Central memory CD8-positive, alpha-beta T cell (primary cell): ENCODE measurements at regions not wholly inside any gene's neighbourhood (a gene's known extent, or its start where the extent isn't known, plus 50 kb on each side); places are given as distances from the start of the nearest gene placed in this dataset.

Experiments used
- ATAC-seq: fragments of 150-1000 bp; cut with Tn5 transposase; replicated peaks from 2 replicates; pipeline ENCODE4 v1.10.0; 2022; ENCODE audit warnings: mild to moderate bottlenecking, moderate FRiP score, moderate number of reproducible peaks; ENCODE audit not compliant: poor library complexity, severe bottlenecking; ENCODE audit errors: extremely low read depth
- DNase-seq, 2 donors: peaks; one replicate each; pipeline ENCODE4 v3.0.0; 2021; ENCODE audit warnings: low spot score in 2 of 2
- H3K27ac Mint-ChIP-seq: one replicate; pipeline ENCODE4 v1.8.0; 2022; ENCODE audit warnings: low read depth, mild to moderate bottlenecking, moderate library complexity, mixed read lengths
- H3K27me3 Mint-ChIP-seq: one replicate; pipeline ENCODE4 v1.8.0; 2022; ENCODE audit warnings: mixed read lengths
- H3K36me3 Mint-ChIP-seq: one replicate; pipeline ENCODE4 v1.8.0; 2022; ENCODE audit warnings: mild to moderate bottlenecking, moderate library complexity, mixed read lengths; ENCODE audit not compliant: insufficient read depth
- H3K4me1 Mint-ChIP-seq: one replicate; pipeline ENCODE4 v1.8.0; 2022; ENCODE audit warnings: mixed read lengths
- H3K4me3 Mint-ChIP-seq: one replicate; pipeline ENCODE4 v1.8.0; 2022; ENCODE audit warnings: mild to moderate bottlenecking, moderate library complexity, mixed read lengths
- H3K9me3 Mint-ChIP-seq: one replicate; pipeline ENCODE4 v1.8.0; 2022; ENCODE audit warnings: mixed read lengths

DNA sequence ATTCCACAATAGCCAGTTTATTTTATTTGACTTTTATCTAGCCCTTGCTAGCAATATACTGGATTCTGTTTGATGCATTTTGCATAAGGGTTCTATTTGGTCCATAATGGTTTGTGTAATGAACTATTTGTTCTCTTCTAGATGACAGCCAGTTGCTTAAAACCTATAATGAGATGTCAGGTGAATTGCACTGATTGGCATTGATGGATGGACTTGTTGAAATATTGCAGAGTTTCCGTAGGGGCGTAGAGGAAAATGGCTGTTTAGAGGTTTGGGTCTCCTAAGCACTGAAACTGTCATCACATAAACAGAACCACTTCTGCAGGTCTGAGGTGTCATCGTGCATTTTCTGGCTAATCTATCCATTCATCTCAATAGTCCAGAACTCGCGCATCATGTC, 124.9 kb upstream of the HDAC9 start:
- no peak for DNase-seq
- H3K36me3 Mint-ChIP-seq = no peaks in the 10 kb centered on the region
- no peaks in the 10 kb centered on the region for H3K9me3 Mint-ChIP-seq
- no peak overlapping the region for H3K4me3 Mint-ChIP-seq
- ATAC-seq = no peak
- no peak overlapping the region for H3K27ac Mint-ChIP-seq
- H3K27me3 Mint-ChIP-seq = no peaks in the 10 kb centered on the region
- H3K4me1 Mint-ChIP-seq = no peaks in the 10 kb centered on the region

DNA sequence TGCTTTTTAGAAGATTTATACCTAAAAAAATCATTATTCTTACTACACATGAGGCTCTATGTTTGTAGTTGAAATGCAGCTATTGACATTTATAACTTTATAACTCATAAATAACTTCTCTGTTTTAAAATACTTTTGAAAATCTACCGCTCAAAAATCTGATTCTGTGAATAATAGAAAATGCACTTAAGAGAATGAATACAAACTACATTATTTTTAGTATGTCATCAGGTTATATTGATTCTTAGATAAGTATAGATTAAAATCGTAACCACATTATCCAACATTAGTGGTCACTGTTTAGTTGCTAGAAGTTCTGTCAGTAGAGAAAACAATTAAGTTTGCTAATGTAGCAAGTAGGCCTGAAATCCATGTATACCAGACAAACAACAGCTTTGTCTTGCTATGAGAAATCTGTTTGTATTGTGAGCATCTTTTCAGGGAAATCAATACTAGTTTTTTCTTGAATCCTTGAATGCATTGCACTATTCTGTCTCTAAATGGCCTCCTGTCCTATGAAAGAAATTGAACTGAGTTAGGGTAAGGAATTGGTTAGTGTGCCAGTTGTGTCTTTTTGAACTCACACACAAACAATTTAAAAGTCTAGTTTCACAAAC, 116.5 kb upstream of the HDAC9 start:
- H3K4me3 Mint-ChIP-seq = no peak overlapping the region
- H3K27ac Mint-ChIP-seq = no peak overlapping the region
- no peaks in the 10 kb centered on the region for H3K27me3 Mint-ChIP-seq
- no peaks in the 10 kb centered on the region for H3K36me3 Mint-ChIP-seq
- no peak for ATAC-seq
- no peak for DNase-seq
- H3K9me3 Mint-ChIP-seq = no peaks in the 10 kb centered on the region
- H3K4me1 Mint-ChIP-seq = no peaks in the 10 kb centered on the region

DNA sequence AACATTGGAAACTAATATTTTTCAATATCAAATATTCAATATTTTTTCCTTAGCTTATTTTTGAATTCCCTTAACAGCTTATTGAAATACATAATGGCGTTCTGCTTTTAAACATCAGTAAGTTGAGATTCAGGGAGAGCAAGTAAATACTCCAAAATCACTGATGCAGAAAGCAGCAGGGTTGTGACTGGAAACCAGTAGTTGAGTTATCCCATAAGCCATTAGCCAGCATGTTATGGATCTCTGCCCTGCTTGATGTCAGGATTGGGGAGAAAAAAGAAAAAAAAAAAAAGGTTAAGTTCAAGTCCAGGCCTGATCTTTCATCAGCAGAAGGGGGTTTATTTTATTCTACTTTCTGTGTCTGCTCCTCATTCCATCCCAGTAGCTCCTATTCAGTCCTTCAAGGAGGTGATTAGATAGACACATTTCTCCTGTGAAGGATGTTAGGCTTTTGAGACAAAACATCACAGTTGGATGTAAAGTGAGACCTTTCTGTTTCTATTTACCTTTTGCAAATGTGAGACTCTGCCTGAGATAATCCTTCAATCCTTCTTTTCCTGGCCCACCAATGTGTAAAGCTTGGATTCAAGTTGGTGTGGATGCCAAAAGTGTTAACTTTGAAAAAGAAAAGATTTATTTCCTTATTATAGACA, 110.9 kb upstream of the HDAC9 start:
- Mint-ChIP-seq H3K9me3 (no peaks in the 10 kb centered on the region), H3K27ac (no peak overlapping the region), H3K27me3 (no peaks in the 10 kb centered on the region), H3K4me3 (no peak overlapping the region), H3K4me1 (peaks cover 5% of the 10 kb centered on the region), H3K36me3 (no peaks in the 10 kb centered on the region)
- DNase-seq = no peak
- ATAC-seq = no peak

DNA sequence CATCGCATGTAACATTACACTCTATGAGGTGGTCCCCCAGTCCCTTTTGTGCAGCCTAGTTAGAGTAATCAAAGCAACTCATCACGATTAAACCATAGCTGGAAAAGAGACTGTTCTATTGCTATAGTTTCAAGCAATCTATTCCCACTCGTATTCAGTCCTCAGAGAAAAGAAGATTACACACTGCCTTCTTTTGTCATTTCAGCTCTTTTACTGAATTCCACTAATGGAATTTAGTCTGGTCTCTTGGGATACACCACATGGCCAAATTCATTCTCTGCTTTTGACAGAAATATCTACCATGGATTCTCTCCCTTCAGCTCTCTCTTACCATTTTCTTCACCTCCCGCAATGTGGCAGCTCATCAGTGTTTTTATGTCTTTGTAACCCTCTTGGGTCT, 108.9 kb upstream of the HDAC9 start:
- H3K4me1 Mint-ChIP-seq = peaks cover 5% of the 10 kb centered on the region
- H3K36me3 Mint-ChIP-seq = no peaks in the 10 kb centered on the region
- ATAC-seq (no peak), DNase-seq (no peak)
- no peak overlapping the region for H3K27ac Mint-ChIP-seq
- no peaks in the 10 kb centered on the region for H3K9me3 Mint-ChIP-seq
- no peaks in the 10 kb centered on the region for H3K27me3 Mint-ChIP-seq
- H3K4me3 Mint-ChIP-seq = no peak overlapping the region

DNA sequence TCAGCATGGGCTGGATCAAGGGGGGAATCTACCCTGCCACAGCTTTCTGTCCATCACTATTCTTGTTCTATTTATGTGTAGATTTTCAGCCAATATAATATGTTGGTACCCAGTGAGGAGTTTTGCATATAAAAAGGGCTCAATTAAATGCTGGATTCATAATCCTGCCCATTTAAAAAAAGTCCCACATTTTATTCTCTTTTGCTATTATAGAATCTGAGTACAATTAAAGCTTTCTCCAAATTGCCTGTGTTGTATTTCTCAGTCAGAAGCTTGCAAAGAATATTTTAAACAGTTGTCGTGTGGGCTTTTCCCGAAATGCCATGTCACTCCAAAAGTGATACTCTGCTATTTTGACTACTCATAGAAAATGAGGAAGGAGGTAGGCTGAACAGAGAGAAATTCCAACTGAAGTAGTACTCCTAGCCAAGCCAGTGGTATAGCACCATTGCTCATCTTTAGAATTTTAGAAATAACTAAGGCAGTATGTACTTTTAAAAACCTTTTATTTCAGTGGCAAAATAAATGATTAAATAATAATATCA, 108.3 kb upstream of the HDAC9 start:
- no peak for DNase-seq
- Mint-ChIP-seq H3K4me1 (peaks cover 5% of the 10 kb centered on the region), H3K27ac (no peak overlapping the region), H3K27me3 (no peaks in the 10 kb centered on the region), H3K36me3 (no peaks in the 10 kb centered on the region), H3K4me3 (no peak overlapping the region), H3K9me3 (no peaks in the 10 kb centered on the region)
- ATAC-seq = no peak

DNA sequence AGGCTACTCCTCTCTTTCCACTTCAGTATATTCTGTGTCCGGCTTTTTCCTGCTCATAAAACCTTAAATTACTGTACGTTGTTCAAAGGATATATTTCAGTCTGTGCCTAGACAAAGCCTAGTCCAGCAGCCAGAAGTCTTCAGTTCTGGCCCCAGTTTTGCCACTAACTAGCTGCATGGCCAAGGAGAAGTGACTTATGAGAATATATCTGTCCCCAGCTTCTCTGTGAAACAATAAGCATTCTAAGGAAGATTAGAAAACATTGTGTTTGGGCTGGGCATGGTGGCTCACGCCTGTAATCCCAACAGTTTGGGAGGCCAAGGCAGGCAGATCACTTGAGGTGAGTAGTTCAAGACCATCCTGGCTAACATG, 105.0 kb upstream of the HDAC9 start:
- H3K27ac Mint-ChIP-seq = no peak overlapping the region
- ATAC-seq = no peak
- H3K9me3 Mint-ChIP-seq = no peaks in the 10 kb centered on the region
- peaks cover 5% of the 10 kb centered on the region for H3K4me1 Mint-ChIP-seq
- H3K27me3 Mint-ChIP-seq = no peaks in the 10 kb centered on the region
- H3K4me3 Mint-ChIP-seq = no peak overlapping the region
- H3K36me3 Mint-ChIP-seq = peaks cover 1% of the 10 kb centered on the region
- DNase-seq = no peak

DNA sequence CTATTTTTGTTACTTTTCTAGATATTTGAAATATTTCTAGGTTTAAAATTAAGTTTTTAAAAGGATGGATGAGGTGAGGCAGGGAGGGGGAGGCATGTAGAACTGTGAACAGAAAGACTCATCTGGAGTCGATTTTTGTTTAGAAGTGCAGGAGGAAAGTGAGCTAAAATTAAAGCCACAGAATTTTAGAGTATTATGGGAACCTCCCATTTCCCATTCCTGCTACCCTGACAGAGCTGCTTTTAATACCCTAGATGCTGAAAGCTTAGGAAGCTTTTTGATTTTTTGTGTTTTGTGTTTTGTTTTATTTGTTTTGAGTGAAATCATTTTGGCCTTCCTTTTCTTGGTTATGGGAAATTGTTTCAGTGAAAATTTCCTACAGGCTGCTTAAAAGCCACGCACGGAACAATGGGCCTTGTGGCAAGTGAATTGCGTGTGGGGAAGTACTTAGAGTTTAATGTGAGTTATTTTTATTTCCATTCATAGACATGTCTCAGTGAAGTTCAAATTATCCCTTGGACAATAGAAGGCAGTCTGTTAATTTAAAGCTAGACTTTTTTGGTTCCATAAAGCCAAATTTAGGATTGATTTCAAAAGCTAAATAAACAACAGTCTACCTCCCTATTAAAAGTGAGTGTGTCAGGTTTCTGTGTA, 102.0 kb upstream of the HDAC9 start:
- no peak for ATAC-seq
- H3K27me3 Mint-ChIP-seq = no peaks in the 10 kb centered on the region
- H3K9me3 Mint-ChIP-seq = no peaks in the 10 kb centered on the region
- no peak for DNase-seq
- no peak overlapping the region for H3K27ac Mint-ChIP-seq
- peaks cover 1% of the 10 kb centered on the region for H3K36me3 Mint-ChIP-seq
- H3K4me3 Mint-ChIP-seq = no peak overlapping the region
- H3K4me1 Mint-ChIP-seq = peaks cover 5% of the 10 kb centered on the region

DNA sequence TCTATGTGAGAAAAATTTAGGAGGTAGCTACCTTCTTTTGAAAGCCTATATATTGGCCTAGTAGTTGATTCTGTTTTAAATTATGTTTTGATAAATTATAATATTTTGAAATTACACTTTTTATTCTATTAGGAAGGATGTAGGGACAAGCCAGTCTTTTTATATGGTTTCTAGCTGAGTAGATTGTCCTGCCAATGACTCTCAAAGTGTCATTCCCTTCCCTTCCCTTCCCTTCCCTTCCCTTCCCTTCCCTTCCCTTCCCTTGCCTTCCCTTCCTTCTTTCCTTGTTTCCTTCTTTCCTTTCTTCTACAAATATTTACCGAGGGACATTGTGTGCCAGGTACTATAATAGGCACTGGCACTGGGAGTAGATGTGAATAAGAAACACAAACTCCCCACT, 99.7 kb upstream of the HDAC9 start:
- DNase-seq (no peak), ATAC-seq (no peak)
- H3K27ac Mint-ChIP-seq = no peak overlapping the region
- peaks cover 1% of the 10 kb centered on the region for H3K36me3 Mint-ChIP-seq
- H3K9me3 Mint-ChIP-seq = no peaks in the 10 kb centered on the region
- H3K27me3 Mint-ChIP-seq = no peaks in the 10 kb centered on the region
- H3K4me3 Mint-ChIP-seq = no peak overlapping the region
- H3K4me1 Mint-ChIP-seq = no peaks in the 10 kb centered on the region

DNA sequence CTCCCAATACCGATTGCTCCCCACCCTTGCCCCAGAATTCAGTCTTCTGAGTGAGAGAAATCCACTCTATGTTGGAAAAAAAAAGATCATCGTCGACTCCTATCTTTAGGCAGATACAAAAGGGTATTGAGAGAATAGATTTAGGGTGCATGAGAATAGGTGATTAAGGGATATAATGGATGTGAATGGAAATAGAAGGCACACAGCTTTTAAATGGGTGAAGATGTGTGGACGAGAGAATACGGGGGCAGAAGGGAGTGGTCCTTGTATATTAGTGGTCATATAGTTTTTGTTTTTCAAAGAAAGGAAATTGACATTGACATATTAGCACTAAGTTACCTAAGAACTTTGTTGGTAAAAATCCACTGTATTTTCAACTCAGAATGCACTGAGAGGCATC, 98.6 kb upstream of the HDAC9 start:
- H3K9me3 Mint-ChIP-seq = no peaks in the 10 kb centered on the region
- ATAC-seq (no peak), DNase-seq (no peak)
- peaks cover 1% of the 10 kb centered on the region for H3K36me3 Mint-ChIP-seq
- H3K27ac Mint-ChIP-seq = no peak overlapping the region
- no peak overlapping the region for H3K4me3 Mint-ChIP-seq
- H3K4me1 Mint-ChIP-seq = no peaks in the 10 kb centered on the region
- H3K27me3 Mint-ChIP-seq = no peaks in the 10 kb centered on the region

DNA sequence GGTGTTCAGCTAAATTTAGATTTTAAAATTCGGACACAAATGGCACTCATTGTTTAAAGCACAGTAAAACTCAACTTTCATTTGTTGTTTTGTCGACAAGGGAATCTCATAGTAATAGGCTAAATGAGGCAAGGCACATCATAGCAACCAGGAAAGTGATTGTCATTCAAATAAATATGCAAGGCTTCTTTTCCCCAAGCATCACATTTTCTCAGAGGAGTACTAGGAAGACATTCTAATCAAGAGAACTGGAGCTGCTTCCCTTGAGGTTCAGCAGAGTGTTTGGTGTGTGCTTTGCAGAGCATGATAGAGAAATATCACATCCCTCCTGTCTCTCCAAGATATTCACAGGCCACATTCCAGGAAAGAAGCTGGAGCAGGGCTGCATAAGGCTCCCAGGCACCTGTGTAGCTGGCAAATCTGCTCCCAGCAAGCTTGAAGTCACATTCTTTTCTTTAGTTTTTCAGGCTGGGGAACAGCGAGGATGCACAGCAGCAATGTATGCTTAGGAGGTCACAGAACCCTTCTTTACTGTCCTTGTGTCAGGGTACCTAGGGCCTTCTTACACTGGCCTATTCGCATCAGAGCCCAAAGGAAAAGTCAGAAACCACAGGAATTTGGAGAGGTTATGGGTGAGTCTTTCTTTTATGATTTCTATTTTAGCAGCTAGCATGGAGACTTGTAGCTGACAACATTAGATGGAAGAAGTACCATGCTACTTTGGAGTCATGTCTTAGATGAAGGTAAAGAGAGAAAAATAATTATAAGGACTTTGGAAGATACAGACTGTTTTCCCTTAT, 95.9 kb upstream of the HDAC9 start:
- no peak for DNase-seq
- Mint-ChIP-seq H3K9me3 (no peaks in the 10 kb centered on the region), H3K27ac (no peak overlapping the region), H3K36me3 (no peaks in the 10 kb centered on the region), H3K27me3 (no peaks in the 10 kb centered on the region), H3K4me1 (no peaks in the 10 kb centered on the region), H3K4me3 (no peak overlapping the region)
- ATAC-seq = no peak

DNA sequence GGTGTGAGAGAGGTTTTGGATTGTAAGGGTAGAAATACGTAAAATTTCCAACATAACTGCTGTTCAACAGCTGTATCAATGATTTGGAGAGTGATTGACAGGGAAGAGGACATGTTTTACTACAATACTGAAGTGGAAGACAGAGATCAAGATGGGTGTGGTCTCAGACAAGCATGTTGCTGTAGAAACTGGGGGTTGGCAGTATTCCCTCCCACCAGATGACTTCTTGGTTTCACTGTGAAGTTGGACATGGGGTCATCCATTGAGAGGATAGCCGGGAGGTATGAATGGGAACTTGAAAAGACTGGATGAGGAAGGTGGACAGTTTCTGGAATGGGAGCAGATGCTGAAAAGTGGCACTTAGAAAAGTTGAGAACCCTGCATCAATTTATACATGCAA, 95.3 kb upstream of the HDAC9 start:
- Mint-ChIP-seq H3K27me3 (no peaks in the 10 kb centered on the region), H3K36me3 (no peaks in the 10 kb centered on the region), H3K4me3 (no peak overlapping the region), H3K27ac (no peak overlapping the region), H3K9me3 (no peaks in the 10 kb centered on the region), H3K4me1 (peaks cover 5% of the 10 kb centered on the region)
- DNase-seq (no peak), ATAC-seq (no peak)

DNA sequence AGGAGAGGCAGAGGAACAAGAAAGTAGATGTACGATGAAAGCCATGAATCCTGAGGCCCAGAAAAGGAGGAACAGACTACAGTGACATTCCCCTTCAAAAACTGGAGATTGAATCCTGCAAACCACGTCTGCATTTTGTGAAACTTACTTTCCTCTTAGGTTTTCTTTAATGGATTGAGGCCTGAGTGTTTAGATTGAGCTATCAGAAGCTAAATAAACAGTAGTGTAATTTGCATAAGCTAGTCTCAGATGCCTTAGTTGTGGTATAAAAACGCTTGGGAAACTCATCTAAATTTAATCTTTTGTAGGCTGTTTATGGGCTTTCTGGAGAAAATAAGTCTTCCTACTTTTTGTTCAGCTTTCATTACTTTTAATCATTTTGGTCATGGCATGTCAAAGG, 94.8 kb upstream of the HDAC9 start:
- DNase-seq = no peak
- H3K4me3 Mint-ChIP-seq = no peak overlapping the region
- H3K27me3 Mint-ChIP-seq = no peaks in the 10 kb centered on the region
- H3K9me3 Mint-ChIP-seq = no peaks in the 10 kb centered on the region
- no peaks in the 10 kb centered on the region for H3K36me3 Mint-ChIP-seq
- no peak for ATAC-seq
- H3K4me1 Mint-ChIP-seq = peaks cover 9% of the 10 kb centered on the region
- no peak overlapping the region for H3K27ac Mint-ChIP-seq
